AML-193 (cell line): ENCODE measurements at regions not wholly inside any gene's neighbourhood (a gene's known extent, or its start where the extent isn't known, plus 50 kb on each side); places are given as distances from the start of the nearest gene placed in this dataset.
A peak's percentile ranks its signal among the peaks of the same experiment; 100 is the strongest.
"Not testable (repeated sequence)": the region's sequence is repeated elsewhere in the genome, so short reads cannot be mapped to it uniquely, and the experiment has no call there.

Source experiments
- DNase-seq, 2 experiments: peaks; one replicate each; lab custom pipeline; 2025; lab: John Stamatoyannopoulos, UW

DNA sequence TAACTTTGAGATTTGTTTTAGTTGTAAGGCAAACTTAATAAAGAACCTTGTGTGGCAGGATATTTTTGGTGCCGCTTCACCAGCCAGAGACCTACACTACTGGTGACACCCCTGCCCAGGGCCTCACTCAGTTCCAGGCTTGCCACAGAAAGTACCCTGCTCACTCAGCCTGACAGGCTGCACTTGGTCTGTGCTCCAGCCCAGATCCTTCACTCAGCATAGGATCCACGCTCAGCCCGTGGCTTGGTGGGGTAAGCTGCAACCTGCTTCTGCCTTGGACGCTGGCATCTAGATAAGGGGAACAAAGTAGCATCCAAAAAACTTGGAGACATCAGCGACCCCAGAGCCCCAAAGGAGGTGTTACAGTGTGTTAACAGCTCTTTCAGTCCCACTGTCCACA is 825.5 kb downstream of the EPHA3 start:
- DNase-seq, result no peak

DNA sequence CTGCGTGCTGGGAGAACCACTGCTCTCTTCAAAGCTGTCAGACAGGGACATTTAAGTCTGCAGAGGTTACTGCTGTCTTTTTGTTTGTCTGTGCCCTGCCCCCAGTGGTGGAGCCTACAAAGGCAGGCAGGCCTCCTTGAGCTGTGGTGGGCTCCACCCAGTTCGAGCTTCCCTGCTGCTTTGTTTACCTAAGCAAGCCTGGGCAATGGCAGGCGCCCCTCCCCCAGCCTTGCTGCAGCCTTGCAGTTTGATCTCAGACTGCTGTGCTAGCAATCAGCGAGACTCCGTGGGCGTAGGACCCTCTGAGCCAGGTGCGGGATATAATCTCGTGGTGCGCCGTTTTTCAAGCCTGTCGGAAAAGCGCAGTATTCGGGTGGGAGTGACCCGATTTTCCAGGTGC is 837.0 kb downstream of the EPHA3 start:
- not testable (repeated sequence) for DNase-seq

DNA sequence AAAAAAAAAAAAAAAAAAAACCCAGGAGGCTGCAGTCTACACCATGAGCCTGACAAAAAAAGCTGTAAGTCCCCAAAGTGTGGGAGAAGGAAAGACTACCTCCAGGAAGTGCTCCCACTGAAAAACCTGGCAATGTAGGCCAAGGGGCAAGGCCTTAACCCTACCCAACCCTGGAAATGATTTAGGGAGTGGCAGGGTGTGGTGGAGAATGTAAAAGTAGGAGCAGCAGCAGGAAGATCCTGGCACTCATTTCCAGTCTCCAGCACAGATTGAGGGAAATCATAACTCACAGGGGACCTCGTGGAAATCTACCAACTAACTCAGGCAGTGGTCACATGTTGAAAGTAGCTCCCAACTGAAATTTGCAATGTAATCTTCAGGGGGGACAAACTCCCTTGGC is 839.5 kb downstream of the EPHA3 start:
- no peak for DNase-seq

DNA sequence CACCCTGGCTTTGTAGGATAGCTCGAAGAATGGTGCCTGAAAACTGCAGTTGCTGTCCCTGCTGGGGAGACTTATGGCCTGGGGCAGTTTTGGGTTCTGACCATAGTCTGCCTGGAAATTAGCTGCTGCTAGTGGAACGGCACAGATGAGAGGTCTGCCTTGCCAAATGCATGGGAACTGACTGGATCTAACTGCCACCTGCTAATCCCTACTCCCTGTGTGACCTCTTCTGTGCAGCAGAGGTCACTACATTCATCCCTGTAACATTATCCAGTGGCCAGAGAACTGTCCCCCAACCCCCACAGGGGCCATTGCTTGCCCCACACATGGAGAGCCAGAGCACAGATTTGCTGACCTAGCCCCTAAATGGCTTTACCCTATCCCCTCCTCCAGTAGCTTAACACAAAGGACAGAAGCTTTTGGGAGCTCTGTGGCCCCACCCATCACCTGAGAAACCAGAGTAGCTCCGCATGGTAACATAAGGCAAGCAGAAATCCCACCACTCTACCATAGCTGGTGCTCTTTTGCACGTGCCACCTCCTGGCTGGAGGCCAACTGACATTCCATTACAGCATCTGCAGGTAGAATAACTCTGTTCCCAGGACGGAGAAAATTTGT is 840.0 kb downstream of the EPHA3 start:
- DNase-seq, result no peak

DNA sequence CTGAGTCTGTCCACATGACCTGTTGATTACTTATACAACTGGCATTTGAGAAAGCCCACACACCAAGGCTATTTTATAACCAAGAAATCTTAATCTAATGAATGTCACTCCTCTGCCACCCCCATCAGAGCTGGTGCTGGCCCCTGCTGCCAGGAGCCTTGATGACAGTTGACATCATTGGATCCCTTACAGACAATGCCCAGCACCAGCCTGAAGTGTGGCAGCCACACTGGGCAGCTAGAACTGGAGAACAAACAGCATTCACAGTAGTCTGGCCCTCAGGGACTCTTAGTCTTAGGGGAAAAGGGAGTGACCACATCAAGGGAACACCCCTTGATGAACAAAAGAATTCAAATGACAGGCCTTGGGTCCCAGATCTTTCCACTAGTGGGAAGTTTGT is 840.6 kb downstream of the EPHA3 start:
- DNase-seq, result no peak

DNA sequence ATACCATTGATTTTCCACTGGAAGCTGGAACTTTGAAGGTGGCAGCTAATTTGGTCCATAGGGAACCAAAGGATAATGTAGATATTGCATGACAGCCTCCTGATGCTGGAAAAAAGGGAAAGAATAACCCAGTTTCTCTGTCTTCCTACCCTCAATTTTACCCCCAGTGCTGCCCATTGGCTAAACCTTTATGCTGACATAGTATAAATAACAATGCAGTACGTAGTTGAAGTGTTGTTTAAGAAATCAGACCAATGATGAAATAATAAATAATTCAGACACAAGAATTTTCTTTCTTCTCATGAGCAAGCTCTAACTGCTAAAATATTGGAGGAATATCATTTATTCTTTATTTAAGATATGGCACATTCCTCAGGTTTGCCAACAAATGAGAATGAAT is 843.4 kb downstream of the EPHA3 start:
- DNase-seq, result no peak

DNA sequence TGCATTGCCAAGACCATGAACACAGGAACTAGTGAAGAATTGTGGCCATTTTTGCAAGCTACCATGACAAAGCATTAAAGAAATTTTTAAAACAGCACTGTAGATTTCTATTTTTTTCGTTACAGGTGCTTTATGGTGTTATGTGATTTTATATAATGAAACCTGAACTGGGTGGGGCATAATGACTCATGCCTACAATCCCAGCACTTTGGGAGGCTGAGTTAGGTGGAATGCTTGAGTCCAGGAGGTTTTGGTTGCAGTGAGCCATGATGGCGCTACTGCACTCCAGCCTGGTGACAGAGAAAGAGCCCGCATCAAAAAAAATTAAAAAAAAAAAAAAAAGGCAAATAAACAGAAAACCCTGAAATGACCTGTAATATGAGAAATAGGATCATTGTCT is 846.7 kb downstream of the EPHA3 start:
- DNase-seq, result no peak

DNA sequence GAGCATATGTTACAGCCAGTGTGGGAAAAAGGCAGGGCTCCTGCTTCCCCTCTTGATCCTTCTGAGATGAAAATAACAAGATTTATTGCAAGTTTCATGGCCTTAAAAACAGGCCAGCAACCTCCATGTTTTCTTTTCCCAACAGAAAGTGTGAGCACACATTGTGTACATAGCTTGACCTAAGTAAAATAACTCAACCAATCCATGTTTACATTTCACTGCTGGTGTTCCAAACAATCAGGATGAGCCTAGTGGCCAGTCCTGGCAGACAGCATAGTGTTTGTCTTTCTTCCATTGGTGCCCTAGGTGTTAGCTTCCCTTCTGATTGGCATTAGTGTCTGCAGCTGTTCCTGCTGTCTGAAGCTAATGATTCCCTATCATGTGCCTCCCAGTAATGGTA is 847.7 kb downstream of the EPHA3 start:
- DNase-seq, result no peak

DNA sequence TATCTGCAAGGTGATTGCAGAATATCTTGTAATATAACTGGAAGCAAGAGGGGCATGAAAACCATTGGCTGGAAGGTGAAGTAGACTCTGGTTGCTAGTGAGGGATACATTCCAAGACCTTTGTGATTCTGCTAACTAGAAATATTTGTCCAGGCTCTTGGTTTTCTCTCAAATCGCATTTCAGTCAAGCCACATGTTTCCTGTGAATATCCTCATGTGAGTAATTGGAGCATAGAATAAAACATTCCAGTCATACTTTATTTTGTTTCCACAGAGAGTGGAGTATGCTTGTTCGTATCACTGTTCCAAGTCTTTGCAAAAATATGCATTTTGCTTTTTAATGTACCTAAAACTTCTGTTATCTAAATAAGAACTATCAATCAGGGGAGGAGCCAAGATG is 850.0 kb downstream of the EPHA3 start:
- no peak for DNase-seq

DNA sequence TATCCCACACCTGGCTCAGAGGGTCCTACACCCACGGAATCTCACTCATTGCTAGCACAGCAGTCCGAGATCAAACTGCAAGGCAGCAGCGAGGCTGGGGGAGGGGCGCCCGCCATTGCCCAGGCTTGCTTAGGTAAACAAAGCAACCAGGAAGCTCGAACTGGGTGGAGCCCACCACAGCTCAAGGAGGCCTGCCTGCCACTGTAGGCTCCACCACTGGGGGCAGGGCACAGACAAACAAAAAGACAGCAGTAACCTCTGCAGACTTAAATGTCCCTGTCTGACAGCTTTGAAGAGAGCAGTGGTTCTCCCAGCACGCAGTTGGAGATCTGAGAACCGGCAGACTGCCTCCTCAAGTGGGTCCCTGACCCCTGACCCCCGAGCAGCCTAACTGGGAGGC is 850.7 kb downstream of the EPHA3 start:
- not testable (repeated sequence) for DNase-seq

DNA sequence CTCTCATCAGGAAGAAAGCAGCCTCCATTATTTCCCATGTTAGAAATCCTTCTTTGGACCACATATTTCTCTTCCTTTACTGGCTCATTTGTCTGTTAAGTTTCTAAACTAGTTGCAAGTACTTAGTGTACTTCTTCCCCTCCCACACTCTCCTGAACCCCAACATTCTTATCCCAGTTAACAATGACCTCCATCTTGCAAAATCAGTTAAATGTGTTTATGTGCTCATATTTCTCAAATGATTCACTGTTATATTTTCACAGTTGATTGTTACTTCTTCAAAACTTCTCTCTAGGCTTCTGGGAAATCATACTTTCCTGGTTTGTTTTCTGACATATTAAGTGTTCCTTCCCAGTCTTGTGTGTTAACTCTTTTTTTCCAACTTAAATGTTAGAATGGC is 856.9 kb downstream of the EPHA3 start:
- DNase-seq, result no peak

DNA sequence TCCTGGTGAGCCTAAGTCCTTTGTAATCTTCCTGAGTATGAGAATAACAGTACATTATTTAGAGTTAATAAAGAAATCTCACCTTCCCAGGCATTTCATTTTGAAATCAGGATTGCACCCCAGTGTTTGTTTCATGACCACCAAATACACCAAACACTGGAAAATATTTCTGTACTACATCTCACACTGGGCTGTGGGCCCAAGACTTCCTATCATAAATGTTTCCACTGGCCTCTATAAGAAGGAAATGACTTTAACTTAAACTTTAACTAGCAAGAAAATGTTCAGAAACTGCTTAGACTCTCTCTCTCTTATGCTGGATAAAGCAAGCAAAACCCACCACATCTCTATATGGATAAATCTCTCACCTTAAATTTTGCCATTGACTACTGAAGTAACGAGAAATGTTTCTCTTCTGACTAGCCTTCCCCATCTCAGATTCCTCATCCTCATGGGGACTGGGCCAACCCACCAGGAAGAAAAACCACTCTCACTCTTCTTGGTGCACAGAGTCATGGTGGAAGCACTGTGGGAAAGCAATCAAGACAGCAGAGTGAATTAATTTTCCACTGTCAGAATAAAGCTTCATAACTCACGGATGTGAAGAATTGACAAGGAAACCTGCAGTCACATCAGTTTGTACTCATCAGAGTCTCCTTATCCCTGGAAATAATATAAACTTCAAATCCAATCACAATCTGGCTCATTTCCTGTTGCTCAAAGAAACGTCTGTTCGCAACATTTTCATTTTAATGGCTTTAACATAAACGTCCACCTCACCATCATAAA is 859.6 kb downstream of the EPHA3 start:
- DNase-seq, result no peak

DNA sequence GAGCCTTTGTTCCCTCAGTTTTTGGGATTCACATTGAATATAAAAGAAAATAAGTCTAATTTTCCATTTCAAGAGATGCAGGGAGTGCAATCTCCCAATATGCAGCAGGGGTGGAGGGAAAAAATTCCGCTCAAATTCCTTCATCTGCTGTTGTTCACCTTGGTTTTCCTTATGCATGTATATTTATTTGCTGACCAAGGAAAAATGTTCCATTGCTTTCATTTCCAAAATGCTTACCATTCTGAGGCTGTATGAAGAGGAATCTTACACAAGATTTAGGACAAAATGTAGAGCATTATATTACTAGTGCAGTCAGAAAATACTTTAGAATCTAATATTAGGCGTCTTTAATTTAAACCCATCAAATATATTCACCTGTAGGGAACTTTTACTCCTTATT is 863.9 kb downstream of the EPHA3 start:
- DNase-seq, result no peak

DNA sequence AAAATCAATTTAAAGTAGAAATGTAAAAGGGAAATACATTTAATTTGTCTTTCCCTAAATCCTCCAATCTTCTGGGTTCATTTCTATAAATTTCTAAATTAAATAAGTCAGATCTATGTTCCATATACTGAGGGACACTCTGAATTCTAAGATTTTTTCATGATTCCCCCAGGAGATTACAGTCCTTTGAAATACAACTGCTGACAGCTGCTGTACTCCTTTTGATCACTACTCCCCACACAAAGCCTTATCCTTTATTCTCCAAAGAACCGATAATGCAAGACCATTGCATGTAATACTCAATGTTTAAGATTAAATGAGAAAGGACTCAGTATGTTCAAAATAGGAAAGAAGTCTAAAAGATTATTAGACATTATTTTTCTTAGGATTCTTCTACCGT is 865.7 kb downstream of the EPHA3 start:
- DNase-seq, result no peak

DNA sequence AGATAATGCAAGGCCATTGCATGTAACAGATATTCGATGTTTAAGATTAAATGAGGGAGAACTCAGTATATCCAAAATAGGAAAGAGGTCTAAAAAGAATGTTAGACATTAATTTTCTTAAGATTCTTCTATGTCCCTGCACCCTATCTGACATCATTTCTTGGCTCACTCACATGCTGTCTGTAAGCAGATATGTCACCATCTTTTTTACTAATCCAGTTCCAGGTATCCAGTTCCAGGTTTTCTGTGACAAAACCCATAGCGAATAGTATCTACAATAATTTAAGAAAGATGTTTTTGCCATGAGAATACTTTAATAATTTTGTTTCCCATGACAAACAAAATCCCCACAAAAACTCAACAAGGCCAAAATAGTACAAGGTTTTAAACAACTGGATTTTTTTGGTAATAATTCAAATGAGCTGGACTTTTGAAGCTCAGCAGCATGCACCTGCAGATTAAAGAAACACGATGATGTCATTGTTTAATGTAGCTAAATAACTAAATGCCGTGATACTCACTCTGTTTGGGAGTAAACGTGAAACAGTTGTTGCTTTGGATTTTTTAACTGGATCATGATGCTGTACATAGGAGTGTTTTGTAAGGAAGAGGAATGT is 867.6 kb downstream of the EPHA3 start:
- DNase-seq, result no peak

DNA sequence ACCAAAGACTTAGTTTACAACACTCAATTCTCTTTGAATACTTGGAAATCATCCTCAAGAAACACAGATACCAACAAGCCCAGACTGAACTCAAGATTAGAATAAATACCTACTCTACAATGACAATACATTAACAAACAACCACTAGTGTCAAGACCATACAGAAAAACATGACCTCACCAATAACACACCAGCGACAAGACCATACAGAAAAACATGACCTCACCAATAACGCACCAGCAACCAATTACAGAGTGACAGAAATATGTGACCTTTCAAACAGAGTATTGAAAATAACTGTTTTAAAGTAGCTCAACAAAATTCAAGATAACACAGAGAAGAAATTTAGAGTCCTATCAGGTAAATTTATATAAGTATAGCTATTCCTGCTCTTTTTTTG is 876.0 kb downstream of the EPHA3 start:
- DNase-seq, result no peak

DNA sequence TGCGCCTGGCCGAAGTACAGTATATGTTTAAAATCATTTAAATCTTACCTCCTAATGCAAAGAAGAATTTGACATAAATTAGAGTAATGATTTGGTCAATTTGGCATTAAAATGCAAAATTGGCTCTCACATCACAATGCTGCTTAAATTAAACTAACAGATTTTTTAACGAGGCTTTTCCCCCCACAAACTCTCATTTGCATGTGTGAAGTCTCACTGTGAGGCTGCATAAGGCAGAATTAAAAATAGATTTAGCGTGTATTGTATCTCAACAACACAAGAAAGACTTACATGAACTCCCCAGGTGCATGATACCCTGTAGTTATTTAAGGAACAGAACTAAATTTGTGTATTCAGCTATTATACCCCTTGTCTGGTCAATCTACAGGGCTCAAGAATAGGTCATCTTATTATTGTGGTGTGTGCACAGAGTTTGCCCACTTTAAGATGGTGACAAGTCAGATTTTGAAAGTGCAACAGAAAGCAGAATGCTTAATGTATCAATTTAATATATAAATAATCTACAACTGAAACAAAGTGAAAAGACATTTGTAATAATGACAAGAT is 897.9 kb downstream of the EPHA3 start:
- DNase-seq, result no peak

DNA sequence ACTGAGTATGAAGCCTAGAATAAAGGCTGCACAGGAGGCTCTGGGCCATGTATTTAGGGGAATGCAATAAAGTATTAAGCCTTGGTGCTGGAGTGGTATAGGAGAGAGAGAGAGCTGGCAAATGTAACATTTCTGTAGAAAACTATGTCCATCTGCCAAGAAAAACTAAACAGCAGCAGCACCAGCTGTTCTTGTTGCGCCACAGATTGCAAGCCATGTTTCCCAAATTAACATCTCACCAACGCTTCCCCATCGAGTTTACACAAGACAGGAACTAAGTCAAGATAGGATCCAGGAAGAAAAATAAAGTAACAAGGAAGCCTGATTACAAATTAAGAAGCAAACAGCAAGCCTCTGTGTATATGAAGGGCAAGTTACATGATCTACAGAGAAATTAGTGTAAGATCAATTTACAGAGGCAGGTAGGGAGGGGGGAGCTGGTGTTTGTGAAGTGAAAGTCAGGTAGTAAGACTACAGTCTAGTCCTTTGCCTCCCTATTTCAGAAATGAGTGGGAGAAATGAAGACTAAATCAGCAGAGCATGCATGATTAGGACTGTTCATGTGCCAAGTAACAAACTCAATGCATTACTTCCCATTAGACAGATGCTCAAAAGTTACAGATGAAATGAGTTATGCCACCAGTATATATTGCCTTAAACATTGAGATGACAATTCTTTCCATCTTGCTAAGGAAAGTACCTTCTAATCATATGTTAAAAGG is 900.5 kb downstream of the EPHA3 start:
- peak; percentile 71 for DNase-seq

DNA sequence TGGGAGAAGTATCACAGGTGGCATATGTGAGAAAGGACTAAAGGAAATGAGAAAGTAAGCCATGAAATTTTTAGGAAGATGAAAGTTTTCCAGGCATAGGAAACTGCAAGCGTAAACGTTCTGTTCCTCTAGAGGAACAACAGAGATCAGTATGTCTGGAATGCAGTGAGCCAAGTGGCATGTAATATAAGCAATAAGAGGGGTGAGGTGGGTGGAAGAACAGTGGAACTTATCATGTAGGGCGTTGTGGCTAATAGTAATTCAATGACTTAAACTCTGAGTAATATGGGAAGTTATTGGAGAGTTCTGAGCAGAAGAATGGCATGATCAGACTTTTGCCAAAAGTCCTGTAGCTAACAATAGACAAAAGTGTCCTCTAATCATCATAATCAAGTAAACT is 902.9 kb downstream of the EPHA3 start:
- DNase-seq, result no peak

DNA sequence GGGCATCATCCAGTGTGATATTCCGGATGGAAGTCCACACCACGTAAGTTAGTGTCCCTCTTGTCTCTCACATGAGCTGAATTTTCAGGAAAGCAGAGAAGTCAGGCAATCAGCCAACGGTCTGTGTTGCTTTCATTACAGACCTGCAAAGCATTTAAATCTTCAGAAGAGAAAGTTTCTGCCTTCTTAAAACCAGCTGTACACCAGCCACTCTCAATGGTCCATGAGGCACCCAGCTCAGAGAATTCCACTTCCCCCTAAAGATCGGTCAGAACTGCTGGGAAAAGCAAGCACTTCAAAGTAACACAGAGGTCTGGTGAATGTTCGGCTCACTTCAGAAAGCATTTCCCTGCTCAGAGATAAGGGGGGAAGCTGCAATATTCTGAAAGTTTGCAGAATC is 903.7 kb downstream of the EPHA3 start:
- no peak for DNase-seq

DNA sequence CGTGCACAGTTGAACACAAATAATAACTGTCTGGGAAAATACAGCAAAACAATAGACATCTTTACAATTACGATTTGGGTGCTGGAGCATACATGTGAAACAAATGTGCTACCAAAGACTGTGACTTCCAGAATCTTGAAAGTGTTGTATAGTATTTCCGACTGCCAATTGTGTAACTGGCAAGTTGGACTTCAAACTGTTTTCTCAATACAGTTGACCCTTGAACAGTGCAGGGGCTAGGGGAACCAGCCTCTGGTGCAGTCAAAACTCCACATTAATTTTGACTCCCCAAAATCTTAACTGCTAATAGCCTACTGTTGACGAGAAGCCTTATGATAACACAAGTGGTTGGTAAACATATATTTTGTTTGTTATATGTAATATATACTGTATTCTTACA is 904.2 kb downstream of the EPHA3 start:
- no peak for DNase-seq

DNA sequence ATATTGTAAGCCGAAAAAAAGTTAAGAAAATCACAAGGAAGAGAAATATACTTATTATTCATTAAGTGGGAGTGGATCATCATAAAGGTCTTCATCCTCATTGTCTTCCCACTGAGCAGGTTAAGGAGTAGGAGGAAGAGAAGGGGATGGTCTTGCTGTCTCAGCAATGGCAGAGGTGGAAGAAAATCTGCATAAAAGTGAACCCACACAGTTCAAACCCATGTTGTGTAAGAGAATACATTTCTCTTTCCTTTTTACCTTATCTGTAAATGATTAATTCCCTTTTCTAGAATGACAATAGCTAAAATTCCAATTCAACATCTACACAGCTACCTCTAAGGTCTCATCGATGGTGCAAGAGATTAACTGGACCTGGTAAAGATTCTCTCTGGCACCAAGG is 904.6 kb downstream of the EPHA3 start:
- no peak for DNase-seq
